NT2/D1 (cell line): ENCODE measurements at regions not wholly inside any gene's neighbourhood (a gene's known extent, or its start where the extent isn't known, plus 50 kb on each side); places are given as distances from the start of the nearest gene placed in this dataset.

Experiments
- YY1 ChIP-seq: IDR thresholded peaks from 2 replicates; pipeline ENCODE4 v1.6.1; 2011; ENCODE audit not compliant: insufficient read length, insufficient read depth
- ZNF274 ChIP-seq: IDR thresholded peaks from 2 replicates; pipeline ENCODE4 v1.6.1; 2011; ENCODE audit warnings: mild to moderate bottlenecking, low read depth, low read length

DNA sequence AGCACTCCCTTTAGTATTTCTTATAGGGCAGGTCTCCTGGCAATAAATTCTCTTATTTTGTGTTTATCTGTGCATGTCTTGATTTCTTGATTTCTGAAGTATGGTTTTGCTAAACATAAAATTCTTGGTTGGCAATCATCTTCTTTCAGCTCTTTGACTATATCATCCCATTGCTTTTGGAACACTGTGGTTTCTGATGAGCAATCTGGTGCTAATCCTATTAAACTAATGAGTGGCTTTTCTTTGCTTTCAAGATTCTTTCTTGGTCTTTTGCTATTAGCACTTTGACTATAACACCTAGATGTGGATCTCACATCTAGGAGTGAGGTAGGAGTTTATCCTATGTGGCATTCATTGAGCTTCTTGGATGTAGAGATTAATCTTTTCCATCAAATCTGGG, 120.7 kb upstream of the MED13L start:
- TF ChIP-seq ZNF274 (no peak), YY1 (no peak)
